ENCODE measurements at regions not wholly inside any gene's neighbourhood (a gene's known extent, or its start where the extent isn't known, plus 50 kb on each side); places are given as distances from the start of the nearest gene placed in this dataset.
"Not testable (repeated sequence)": the region's sequence is repeated elsewhere in the genome, so short reads cannot be mapped to it uniquely, and the experiment has no call there.

DNA sequence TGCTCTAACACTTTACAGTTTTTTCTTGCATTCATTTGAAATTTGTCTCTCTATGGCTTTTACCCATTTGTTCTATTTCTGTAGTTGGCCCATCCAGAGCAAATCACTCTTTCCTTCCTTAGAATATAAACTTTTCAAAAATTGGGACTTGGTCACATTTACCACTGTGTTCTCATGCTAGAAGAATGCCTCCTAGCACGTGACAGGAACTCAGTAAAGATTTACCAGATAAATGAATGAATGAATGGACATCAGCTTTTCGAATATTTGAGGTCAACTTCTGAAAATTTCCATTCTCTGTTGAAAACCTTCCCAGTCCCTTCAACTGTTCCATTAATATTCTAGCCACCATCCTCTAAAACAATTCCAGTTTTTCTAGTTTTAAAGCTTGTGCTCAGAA lies 294.5 kb downstream of the CD83 start:
- no peak for DNase-seq (ENCODE audit: extremely low spot score)
- no peak for TF ChIP-seq POLR2AphosphoS5 (IDR thresholded peaks at IDR 0.05)
- no peak for TF ChIP-seq EP300 (IDR thresholded peaks at IDR 0.05)
- TF ChIP-seq, protein P1, sequence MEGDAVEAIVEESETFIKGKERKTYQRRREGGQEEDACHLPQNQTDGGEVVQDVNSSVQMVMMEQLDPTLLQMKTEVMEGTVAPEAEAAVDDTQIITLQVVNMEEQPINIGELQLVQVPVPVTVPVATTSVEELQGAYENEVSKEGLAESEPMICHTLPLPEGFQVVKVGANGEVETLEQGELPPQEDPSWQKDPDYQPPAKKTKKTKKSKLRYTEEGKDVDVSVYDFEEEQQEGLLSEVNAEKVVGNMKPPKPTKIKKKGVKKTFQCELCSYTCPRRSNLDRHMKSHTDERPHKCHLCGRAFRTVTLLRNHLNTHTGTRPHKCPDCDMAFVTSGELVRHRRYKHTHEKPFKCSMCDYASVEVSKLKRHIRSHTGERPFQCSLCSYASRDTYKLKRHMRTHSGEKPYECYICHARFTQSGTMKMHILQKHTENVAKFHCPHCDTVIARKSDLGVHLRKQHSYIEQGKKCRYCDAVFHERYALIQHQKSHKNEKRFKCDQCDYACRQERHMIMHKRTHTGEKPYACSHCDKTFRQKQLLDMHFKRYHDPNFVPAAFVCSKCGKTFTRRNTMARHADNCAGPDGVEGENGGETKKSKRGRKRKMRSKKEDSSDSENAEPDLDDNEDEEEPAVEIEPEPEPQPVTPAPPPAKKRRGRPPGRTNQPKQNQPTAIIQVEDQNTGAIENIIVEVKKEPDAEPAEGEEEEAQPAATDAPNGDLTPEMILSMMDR (IDR thresholded peaks at IDR 0.05) = no peak
- TF ChIP-seq POLR2A (IDR thresholded peaks at IDR 0.05; ENCODE audit: low read depth) = no peak
- Histone ChIP-seq H3K9me3 (no peaks in the 10 kb centered on the region), H3K4me3 (no peak overlapping the region), H3K36me3 (no peaks in the 10 kb centered on the region), H3K27me3 (no peaks in the 10 kb centered on the region), H3K27ac (replicated peaks in 1 of 4) (no peak overlapping the region), H3K4me1 (no peaks in the 10 kb centered on the region)
- intact Hi-C loops (cut with DNase I) = no loop called here
- 96% methylated on average over 2 of the region's 2 CpGs for WGBS

DNA sequence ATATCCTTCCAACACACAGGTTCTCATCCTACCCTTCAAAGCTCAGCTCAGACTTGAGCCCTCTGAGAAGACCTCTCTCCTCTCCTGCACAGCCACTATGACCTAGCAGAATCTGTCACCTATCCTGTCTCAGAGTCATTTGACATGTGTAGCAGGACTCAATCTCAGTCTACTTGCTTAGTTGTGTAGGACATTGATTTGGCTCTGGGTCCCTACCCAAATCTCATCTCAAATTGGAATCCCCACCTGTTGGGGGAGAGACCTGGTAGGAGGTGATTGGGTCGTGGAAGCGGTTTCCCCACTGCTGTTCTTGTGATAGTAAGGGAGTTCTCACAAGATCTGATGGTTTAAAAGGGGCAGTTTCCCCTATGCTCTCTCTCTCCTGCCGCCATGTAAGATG lies 297.9 kb downstream of the CD83 start:
- TF ChIP-seq EP300 (IDR thresholded peaks at IDR 0.05) (no peak), POLR2AphosphoS5 (IDR thresholded peaks at IDR 0.05) (no peak), POLR2A (IDR thresholded peaks at IDR 0.05; ENCODE audit: low read depth) (no peak)
- intact Hi-C loops (cut with DNase I) = no loop called here
- DNase-seq (ENCODE audit: extremely low spot score) = no peak
- Histone ChIP-seq H3K4me3 (no peak overlapping the region), H3K4me1 (no peaks in the 10 kb centered on the region), H3K27me3 (no peaks in the 10 kb centered on the region), H3K27ac (replicated peaks in 1 of 4) (no peak overlapping the region), H3K36me3 (no peaks in the 10 kb centered on the region), H3K9me3 (no peaks in the 10 kb centered on the region)
- WGBS = 98% methylated on average over 3 of the region's 3 CpGs

DNA sequence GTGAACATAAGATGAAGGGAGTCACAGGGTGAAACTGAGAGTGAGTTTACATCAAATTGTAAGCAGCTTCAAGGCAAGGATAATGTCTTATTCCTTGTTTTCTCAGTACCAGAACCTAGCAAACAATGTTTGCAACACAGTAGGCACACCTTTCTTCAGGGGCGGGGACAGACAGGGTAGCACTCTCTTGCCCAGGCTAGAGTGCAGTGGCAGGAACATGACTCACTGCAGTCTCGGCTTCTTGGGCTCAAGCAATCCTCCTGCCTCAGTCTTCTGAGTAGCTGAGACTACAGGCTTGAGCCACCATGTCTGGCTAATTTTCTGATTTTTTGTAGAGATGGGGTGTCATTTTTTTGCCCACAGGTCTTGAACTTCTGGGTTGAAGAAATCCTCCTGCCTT lies 299.8 kb downstream of the CD83 start:
- DNase-seq (ENCODE audit: extremely low spot score) = no peak
- 67% methylated on average over 1 of the region's 2 CpGs for WGBS
- Histone ChIP-seq H3K36me3 (no peaks in the 10 kb centered on the region), H3K27me3 (no peaks in the 10 kb centered on the region), H3K27ac (replicated peaks in 1 of 4) (no peak overlapping the region), H3K9me3 (no peaks in the 10 kb centered on the region), H3K4me1 (no peaks in the 10 kb centered on the region), H3K4me3 (no peak overlapping the region)
- intact Hi-C loops (cut with DNase I) = no loop called here
- TF ChIP-seq EP300 (IDR thresholded peaks at IDR 0.05) (no peak), POLR2A (IDR thresholded peaks at IDR 0.05; ENCODE audit: low read depth) (no peak), POLR2AphosphoS5 (IDR thresholded peaks at IDR 0.05) (no peak)
- TF ChIP-seq, protein P1 (IDR thresholded peaks at IDR 0.05) = no peak

DNA sequence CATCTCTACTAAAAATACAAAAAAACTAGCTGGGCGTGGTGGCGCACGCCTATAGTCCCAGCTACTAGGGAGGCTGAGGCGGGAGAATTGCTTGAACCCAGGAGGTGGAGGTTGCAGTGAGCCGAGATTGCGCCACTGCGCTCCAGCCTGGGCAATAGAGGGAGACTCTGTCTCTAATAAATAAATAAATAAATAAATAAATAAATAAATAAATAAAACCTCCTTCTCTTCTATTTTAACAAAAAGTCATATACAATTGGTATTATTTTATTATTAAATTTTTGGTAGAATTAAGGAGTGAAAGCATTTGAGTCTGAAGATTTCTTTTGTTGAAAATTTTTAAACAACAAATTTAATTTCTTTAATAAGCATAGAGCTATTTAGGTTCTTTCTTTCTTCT lies 301.7 kb downstream of the CD83 start:
- H3K27ac ChIP-seq (replicated peaks in 1 of 4); DNase-seq (ENCODE audit: extremely low spot score); H3K9me3 ChIP-seq; H3K4me1 ChIP-seq; intact Hi-C loops (cut with DNase I); H3K36me3 ChIP-seq; H3K27me3 ChIP-seq; H3K4me3 ChIP-seq: not testable (repeated sequence)
- 81% methylated on average over 7 of the region's 7 CpGs for WGBS

DNA sequence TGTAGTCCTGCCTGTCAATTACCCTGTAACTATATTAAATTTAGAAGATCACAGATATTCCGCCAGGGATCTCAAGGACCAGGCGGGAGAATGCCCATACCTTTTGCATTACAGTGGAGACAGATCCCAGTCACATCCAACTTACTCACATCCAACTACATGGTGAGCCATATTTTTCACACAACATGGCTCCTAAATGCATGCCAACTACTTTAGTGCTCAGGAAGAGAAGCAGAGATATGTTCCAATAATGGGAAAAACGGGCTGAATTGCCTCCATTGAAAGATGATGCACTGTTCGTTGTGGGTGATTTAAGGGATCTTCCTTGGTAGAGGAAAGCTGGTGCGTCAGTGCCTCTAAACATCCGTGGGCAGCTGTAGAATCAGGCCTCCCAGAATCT lies 304.5 kb downstream of the CD83 start:
- 98% methylated on average over 6 of the region's 6 CpGs for WGBS
- no peaks in the 10 kb centered on the region for H3K9me3 ChIP-seq
- DNase-seq (ENCODE audit: extremely low spot score) = no peak
- H3K36me3 ChIP-seq = no peaks in the 10 kb centered on the region
- no peaks in the 10 kb centered on the region for H3K4me1 ChIP-seq
- no peaks in the 10 kb centered on the region for H3K27me3 ChIP-seq
- no peak overlapping the region for H3K27ac ChIP-seq (replicated peaks in 1 of 4)
- no peak for TF ChIP-seq EP300 (IDR thresholded peaks at IDR 0.05)
- TF ChIP-seq, protein P1 (IDR thresholded peaks at IDR 0.05) = no peak
- no peak overlapping the region for H3K4me3 ChIP-seq
- intact Hi-C loops (cut with DNase I) = no loop called here

DNA sequence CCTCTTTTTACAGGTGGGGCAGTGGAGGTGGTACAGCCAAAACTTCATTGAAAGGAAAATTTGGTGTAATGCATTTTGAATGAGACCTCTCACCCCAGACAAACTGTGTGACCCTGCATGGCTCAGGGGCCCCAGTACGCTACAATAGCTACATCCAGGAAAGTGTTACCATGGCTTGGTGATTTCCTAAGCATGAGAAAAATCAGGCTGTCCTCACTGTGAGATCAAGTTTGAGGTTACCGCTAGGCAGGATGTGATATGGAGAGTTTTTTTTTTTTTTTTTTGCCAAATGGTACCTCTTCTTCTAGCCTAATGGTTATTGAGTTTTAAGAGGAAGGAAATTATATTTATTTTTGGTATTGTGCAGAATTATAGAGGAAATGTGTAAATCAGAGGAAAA lies 305.3 kb downstream of the CD83 start:
- no peaks in the 10 kb centered on the region for H3K4me1 ChIP-seq
- intact Hi-C loops (cut with DNase I) = no loop called here
- DNase-seq (ENCODE audit: extremely low spot score) = no peak
- no peaks in the 10 kb centered on the region for H3K27me3 ChIP-seq
- H3K27ac ChIP-seq (replicated peaks in 1 of 4) = no peak overlapping the region
- TF ChIP-seq POLR2A (IDR thresholded peaks at IDR 0.05; ENCODE audit: low read depth) = no peak
- no peak for TF ChIP-seq EP300 (IDR thresholded peaks at IDR 0.05)
- TF ChIP-seq, protein P1 (IDR thresholded peaks at IDR 0.05) = no peak
- TF ChIP-seq POLR2AphosphoS5 (IDR thresholded peaks at IDR 0.05) = no peak
- H3K4me3 ChIP-seq = no peak overlapping the region
- 38% methylated on average over 2 of the region's 2 CpGs for WGBS
- no peaks in the 10 kb centered on the region for H3K36me3 ChIP-seq
- no peaks in the 10 kb centered on the region for H3K9me3 ChIP-seq
